ENCODE measurements at regions not wholly inside any gene's neighbourhood (a gene's known extent, or its start where the extent isn't known, plus 50 kb on each side); places are given as distances from the start of the nearest gene placed in this dataset.

- DNase-seq (ENCODE audit: low read depth in 2 of 2), result no peak
Observed at GRCh38 chr2:147649286-147649685, 195.5 kb upstream of the ACVR2A start.

DNA sequence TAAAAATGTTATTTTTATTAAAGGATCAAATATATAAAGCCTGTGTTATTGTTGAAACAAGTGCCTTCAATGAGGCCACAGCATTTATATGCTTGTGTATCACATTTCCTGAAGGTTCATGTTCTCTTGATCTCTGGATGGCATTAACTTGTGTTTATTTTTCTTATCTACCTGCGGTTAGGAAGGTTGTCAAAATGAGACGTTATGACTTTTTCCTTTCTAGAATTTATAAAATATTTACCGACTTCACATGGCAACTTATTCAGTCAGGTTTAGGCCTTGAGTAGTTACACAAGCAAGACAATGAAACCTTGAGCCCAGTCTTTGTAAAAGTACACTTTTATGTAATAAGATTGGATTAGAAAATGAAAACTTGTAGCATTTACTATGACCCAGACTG lies 196.4 kb upstream of the ACVR2A start:
- no peak for DNase-seq (ENCODE audit: low read depth in 2 of 2)

DNA sequence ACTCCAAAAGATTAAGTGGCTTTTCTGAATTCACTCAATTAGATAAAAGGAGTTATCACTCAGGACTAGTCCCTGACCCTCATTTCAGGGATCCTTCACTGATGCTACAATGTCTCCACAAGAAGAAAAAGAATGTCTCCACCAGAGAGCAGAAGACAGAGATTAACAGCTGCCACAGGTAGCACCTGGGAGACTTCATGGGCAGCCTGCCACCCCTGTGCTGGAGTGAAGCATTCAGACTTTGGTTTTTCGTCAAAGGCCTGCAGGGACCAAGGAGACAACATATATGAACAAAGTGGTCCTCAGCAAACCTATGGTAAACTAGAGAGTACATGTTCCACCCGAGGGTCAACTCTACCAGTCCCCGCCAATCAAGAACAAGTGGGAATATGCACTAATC lies 197.0 kb upstream of the ACVR2A start:
- no peak for DNase-seq (ENCODE audit: low read depth in 2 of 2)

DNA sequence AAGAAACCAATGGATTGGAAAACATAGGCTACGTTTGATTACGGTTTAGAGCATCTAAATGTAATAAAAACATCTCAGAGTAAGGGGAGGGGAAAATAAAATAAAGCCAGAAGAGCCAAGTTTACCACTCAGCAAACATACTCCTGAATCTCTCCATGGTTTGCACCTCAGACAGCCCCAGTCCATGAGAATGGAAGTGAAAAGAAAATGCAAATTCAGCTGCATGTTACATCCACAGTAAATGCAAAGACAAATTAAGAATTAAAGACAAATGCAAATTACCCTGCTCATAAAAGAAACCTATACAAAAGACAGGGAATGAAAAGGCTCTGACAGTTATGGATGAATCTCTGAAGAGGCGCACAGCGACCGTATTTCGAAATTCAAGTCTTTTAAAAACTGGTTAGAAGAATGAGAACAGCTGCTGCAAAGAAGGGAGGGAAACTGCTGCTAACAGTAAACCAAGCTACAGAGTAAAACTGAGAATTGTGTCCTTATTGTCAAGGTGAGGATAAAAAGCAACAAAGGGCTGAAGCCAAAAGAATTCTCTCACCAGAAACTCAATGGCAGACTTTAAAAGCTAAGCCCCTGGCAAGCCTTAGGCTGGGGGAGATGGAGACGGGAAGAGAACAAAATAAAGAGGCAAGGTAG lies 197.9 kb upstream of the ACVR2A start:
- no peak for DNase-seq (ENCODE audit: low read depth in 2 of 2)

DNA sequence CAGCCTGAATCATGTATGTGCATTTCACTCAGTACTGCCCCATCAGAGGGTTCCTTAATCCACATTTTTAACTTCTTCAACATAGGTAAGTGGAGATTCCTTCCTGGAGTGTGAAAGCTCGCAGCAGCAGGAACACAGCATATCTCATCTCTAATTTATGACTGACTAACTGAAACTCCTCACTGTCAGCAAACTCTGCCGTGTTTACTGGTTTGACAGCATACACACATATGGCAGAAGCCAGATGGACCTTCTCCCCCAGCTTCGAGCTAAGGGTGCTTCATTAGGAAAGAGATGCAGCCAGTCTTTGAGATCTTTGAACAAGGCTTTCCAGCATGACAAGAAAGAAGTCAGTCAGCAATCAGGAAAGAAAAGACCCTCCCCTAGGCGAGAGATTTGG lies 200.3 kb upstream of the ACVR2A start:
- no peak for DNase-seq (ENCODE audit: low read depth in 2 of 2)

DNA sequence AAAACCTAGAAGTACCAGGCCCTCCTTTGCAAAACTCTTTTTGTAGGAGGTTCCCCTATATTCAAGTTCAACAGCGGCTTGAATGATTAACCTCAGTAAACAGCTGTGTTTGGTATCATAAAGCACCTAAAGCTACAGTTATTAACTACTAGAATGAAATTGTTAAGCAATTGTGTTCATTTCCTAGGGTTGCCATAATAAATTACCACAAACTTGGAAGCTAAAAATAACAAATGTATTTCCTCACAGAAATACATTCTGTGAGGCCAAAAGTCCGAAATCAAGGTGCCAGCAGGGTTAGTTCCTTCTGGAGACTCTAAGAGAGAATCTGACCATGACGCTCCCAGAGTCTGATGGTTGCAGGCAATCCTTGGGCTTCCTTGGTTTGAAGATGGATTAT lies 202.1 kb upstream of the ACVR2A start:
- DNase-seq (ENCODE audit: low read depth in 2 of 2), result no peak

DNA sequence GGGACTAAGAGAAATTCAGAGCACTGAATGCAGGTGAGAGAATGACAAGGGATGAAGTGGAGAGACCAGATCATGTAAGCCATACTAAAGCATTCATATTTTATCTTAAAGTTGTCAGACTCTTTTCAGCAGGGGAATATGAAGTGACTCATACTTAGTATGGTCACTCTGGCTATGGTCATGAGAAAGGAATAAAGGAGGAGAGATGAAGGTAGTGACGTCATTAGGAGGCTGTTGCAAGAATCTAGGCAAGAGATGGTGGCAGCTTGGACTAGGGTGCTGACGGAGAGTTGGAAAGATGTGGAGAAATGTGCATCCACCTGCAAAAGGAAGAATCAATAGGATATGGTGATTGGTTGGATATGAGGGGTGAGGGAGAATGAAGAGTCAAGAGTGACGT lies 203.2 kb upstream of the ACVR2A start:
- DNase-seq (ENCODE audit: low read depth in 2 of 2), result no peak

DNA sequence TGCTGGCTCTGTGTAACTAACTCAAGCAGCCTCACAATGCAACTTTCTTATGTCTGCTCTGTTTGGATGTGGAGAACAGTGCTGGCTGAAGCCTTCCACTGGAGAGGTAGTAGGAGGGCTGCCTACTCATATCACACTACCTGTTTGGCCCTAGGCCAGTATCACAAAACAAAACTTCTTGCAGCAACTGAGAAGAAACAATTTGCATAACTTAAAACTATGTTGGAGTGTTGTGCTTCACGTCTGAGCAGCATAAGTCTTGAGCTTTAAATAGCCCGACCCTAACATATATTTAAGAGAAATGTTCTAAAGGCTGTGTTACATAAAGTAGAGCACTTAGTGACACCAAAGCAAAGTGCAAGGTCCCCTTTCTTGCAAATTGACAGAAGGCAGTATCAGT lies 204.9 kb upstream of the ACVR2A start:
- DNase-seq (ENCODE audit: low read depth in 2 of 2), result no peak

DNA sequence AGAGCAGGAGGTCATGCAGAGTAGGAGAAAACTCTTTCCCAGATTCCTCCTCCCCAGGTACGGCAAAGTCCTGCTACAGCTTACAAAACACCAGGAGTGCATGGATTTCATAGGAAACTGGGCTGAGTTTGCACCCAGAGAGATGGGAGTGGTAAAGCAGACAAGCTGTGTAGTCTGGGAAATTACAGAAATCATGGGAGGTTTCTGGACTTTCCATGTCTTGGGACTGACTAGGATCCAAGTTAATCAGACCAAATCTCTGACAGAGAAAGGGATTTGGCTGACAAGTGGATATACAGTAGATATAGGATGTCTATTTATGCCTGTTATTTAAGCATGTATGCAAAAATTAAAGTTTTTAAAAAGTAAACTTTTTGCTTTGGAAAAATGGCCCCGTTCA lies 205.4 kb upstream of the ACVR2A start:
- no peak for DNase-seq (ENCODE audit: low read depth in 2 of 2)

- DNase-seq (ENCODE audit: low read depth in 2 of 2), result no peak
Observed at GRCh38 chr2:147636886-147637285, 207.9 kb upstream of the ACVR2A start.

DNA sequence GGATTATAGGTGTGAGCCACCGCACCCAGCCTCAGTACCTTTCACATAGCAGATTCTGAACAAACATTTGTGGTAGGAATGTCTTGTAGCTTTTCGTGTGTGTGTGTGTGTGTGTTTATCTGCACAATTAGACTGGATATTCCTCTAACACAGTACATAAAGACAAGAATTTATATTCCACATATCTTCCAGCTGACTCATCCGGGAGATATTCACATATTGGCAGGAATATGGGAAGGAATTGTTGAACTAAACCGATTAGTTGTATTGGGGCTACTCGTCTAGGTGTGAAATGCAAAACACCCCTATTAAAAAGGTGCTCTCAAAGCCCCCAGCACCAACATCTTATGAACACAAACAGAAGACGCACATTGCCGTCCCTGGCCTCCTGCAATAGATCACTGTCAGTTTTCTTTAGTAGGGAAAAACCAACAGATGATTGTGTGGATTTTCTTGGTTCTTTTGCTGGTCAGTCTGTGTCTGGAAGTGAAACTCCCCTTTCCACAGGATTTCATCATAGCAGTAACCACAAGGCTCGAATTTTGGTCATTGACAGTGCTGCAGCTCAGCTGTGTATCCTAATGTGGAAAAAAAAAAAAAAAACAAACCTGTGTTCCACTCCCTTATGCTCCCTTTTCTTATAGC lies 208.5 kb upstream of the ACVR2A start:
- no peak for DNase-seq (ENCODE audit: low read depth in 2 of 2)

DNA sequence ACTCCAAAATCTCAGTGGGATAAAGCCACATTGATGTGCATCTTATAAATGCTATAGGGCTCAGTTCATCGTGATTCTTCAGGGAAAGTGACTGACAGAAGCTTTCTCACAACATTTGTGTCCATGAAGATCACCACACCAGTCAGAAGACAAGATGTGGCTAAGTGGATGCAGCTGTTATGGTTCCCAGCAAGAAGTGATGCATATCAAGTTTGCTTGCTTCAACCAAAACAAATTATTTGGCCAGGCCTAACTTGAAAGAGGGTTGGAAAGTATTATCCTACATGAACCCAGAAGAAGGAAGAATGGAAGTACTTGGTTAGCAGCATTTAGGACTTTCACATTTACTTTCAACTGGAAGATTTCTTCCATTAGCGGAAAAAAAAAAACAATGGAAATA lies 210.0 kb upstream of the ACVR2A start:
- no peak for DNase-seq (ENCODE audit: low read depth in 2 of 2)

- DNase-seq (ENCODE audit: low read depth in 2 of 2), result no peak
Observed at GRCh38 chr2:147632198-147632597, 212.6 kb upstream of the ACVR2A start.

- DNase-seq (ENCODE audit: low read depth in 2 of 2), result no peak
Observed at GRCh38 chr2:147631294-147631693, 213.5 kb upstream of the ACVR2A start.

GRCh38 chr2:147630585-147630984 lies 214.2 kb upstream of the ACVR2A start:
- no peak for DNase-seq (ENCODE audit: low read depth in 2 of 2)

DNA sequence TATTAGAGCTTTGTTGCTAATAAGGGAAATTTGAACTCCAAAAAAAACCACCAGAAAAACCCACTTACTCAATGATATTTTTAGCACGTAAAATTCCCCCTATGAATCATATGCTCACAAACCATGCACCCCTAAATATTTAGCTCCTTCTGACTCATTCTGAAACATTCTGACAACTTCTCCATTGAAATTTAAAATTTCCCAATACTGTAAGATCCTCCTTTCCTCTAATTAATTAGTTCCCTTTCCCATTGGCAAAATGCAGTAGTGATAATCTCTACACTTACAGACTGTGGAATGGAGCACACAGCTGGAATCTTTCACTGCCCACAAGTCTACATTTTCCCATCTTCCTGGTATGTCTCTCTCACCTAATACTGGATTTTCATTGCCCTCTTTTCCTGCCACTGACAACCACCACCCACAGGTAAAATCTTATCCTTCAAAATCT lies 215.8 kb upstream of the ACVR2A start:
- DNase-seq (ENCODE audit: low read depth in 2 of 2), result no peak

DNA sequence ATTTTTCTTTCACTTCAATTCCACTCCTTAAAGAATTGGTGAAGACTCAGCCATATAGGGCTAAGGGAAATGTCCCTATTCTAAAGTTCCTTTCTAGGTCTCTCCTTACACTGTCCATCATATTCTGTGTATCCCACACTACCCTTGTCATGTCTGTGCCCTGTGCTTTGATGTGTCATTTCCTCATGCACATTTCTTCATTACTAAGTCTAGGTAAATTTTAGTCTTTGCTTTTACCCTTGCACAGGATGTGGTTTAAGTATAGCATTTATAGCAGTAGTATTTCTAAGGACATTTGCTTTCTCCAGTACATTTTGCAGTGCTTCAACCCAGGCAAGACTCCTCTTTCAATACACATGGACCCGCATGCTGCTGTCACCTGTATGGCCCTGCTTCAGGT lies 221.5 kb upstream of the ACVR2A start:
- DNase-seq (ENCODE audit: low read depth in 2 of 2), result no peak

GRCh38 chr2:147621656-147622197 lies 223.1 kb upstream of the ACVR2A start:
- DNase-seq (ENCODE audit: low read depth in 2 of 2), result no peak

GRCh38 chr2:147619808-147620207 lies 225.0 kb upstream of the ACVR2A start:
- DNase-seq (ENCODE audit: low read depth in 2 of 2), result no peak

DNA sequence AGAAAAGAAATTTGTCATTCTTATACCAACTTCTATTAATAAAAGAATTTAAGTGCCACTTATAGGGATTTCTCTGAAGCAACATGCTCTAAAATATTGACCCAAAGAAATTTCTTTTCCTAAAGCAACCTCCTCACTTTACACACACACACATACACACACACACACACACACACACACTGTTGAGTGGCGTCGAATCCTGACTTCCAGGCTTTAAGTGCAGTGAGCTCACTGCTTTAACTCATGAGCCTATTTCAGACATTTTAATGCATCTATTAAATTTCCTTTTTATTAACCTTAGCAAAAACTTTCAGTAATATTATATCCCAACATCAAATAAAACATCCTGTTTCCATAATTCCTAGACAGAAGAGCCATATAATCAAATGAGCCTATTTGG lies 229.1 kb upstream of the ACVR2A start:
- no peak for DNase-seq (ENCODE audit: low read depth in 2 of 2)

DNA sequence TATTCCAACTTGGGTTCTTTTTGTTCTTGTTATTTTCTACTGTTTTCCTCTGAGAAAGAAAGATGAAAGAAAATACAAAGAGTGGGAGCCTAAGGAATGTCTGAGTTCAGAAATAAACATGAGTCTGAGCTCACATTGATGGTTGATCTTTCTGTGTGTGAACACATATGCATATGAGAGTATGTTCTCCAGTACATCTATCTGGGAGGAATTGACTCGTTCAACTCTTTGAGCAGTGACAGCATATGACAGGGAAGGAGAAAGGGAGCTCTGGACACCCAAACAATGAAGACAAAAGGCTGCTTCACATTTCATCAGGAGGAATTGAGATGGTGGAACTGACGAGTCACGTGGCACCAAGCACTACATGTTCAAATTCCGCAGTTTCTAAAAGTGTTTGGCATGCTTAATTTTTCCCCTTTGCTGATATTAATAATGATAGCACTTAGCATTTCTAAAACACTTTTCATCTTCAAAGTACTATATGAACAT lies 229.8 kb upstream of the ACVR2A start:
- DNase-seq (ENCODE audit: low read depth in 2 of 2), result no peak

- no peak for DNase-seq (ENCODE audit: low read depth in 2 of 2)
Observed at GRCh38 chr2:147614471-147614870, 230.4 kb upstream of the ACVR2A start.

GRCh38 chr2:147610496-147611040 lies 234.3 kb upstream of the ACVR2A start:
- no peak for DNase-seq (ENCODE audit: low read depth in 2 of 2)

Data from dermis microvascular lymphatic vessel endothelial cell (primary cell).